ENCODE measurements at regions not wholly inside any gene's neighbourhood (a gene's known extent, or its start where the extent isn't known, plus 50 kb on each side); places are given as distances from the start of the nearest gene placed in this dataset.

GRCh38 chr2:43076676-43077075 is 149.7 kb downstream of the ZFP36L2 start:
- TF ChIP-seq, protein P1, sequence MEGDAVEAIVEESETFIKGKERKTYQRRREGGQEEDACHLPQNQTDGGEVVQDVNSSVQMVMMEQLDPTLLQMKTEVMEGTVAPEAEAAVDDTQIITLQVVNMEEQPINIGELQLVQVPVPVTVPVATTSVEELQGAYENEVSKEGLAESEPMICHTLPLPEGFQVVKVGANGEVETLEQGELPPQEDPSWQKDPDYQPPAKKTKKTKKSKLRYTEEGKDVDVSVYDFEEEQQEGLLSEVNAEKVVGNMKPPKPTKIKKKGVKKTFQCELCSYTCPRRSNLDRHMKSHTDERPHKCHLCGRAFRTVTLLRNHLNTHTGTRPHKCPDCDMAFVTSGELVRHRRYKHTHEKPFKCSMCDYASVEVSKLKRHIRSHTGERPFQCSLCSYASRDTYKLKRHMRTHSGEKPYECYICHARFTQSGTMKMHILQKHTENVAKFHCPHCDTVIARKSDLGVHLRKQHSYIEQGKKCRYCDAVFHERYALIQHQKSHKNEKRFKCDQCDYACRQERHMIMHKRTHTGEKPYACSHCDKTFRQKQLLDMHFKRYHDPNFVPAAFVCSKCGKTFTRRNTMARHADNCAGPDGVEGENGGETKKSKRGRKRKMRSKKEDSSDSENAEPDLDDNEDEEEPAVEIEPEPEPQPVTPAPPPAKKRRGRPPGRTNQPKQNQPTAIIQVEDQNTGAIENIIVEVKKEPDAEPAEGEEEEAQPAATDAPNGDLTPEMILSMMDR (IDR thresholded peaks at IDR 0.05; ENCODE audit: low read depth, low read length, poor library complexity, severe bottlenecking), result no peak
- TF ChIP-seq EZH2phosphoT487 (IDR thresholded peaks at IDR 0.05; ENCODE audit: borderline replicate concordance, low read length), result no peak
